ENCODE measurements at regions not wholly inside any gene's neighbourhood (a gene's known extent, or its start where the extent isn't known, plus 50 kb on each side); places are given as distances from the start of the nearest gene placed in this dataset.

GRCh38 chr21:14757533-14758327, 211.6 kb upstream of the SAMSN1 start:
- TF ChIP-seq CTCF (IDR thresholded peaks at IDR 0.05) (no peak), POLR2A (IDR thresholded peaks at IDR 0.05) (no peak)
